ENCODE measurements at regions not wholly inside any gene's neighbourhood (a gene's known extent, or its start where the extent isn't known, plus 50 kb on each side); places are given as distances from the start of the nearest gene placed in this dataset.

DNA sequence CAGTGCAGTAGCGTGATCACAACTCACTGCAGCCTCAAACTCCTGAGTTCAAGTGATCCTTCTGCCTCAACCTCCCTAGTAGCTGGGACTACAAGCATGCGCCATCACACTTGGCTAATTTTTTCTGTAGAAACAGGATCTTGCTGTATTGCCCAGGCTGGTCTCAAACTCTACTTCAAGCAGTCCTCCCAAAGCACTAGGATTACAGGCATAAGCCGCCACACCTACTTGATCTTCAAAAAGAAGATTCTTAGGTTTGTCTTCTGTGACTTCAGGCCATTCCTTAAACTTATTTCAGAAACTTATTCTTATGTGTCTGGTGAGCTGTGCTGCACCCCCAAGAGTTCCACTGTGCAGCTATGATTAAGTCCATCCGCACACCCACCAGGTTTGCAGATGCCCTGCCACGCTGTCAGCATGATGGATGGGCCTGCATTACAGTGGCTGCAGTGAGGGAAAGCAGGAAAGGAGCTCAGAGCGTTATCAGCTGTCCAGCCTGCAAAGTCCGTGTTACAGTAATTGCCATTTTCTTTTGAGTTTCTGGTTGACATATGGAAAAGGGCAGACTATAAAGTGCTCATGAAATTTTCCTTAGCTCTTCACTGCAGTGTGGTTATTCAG lies 146.6 kb downstream of the AASDH start:
- no peak for DNase-seq

DNA sequence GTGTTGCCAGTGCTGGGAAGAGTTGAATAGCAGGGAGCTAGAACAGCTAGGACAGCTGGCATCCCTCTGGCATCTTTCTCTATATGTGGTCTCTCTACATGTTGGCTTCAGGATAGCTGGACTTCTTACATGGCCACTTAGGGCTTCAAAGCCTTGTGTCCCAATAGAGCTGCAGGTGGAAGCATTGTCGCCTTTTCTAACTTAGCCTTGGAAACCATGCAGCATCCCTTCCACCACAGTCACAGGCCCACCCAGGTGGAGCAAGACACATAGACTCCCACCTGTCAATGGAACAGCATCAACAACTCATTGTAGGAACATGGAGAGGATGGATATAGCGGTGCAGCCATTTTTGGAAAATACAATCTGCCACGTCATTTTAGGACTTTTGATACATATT lies 149.0 kb downstream of the AASDH start:
- no peak for DNase-seq

DNA sequence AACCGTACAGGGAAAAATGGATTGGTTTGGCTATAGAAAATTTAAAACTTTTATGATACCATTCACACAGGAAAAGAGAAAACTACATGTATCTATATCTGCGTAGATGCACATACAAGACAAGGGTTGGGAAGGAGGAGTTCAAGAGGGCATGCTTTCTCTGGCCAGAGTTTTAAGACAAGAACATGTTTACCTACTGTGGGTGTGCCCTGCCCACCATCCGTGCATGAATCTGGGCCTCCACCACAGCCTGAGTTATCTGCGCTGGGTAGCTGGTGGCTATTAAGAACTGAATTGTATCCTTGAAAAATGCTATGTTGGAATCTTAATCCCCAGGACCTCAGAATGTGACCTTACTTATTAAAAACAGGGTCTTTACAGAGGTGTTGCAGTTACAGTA lies 151.6 kb downstream of the AASDH start:
- no peak for DNase-seq

DNA sequence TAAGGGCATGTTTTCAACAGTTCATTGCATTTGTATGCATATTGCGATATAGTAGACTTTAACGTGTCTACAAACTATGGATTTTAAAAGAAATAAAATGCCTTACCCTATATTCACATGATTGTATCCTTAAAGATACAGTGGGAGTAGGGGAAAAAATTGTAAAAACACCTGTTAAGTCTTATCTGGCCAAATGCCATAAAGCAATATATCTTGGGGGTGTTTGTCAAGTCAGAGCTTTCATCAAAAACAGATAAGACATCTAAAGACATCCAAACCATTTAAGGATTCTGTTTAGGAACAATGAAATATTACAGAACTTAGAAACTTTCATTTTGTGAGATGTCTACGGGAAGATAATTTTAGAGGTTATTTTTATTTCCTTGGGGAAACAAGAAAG lies 152.3 kb downstream of the AASDH start:
- DNase-seq: no peak

DNA sequence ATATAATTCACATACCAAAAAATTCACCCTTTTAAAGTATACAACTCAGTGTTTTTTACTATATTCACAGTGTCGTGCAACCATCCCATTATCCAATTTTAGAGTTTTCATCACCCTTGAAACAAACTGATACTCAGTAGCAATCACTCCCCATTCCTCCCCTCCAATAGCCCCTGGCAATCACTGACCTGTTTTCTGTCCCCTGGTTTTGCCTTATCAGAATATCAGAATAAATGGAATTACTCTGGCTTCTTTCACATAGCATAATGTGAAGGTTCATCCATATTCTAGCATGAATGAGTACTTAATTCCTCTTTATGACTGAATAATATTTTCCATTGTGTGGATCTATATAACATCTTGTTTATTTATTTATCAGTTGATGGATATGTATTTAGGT lies 153.2 kb downstream of the AASDH start:
- DNase-seq: no peak

DNA sequence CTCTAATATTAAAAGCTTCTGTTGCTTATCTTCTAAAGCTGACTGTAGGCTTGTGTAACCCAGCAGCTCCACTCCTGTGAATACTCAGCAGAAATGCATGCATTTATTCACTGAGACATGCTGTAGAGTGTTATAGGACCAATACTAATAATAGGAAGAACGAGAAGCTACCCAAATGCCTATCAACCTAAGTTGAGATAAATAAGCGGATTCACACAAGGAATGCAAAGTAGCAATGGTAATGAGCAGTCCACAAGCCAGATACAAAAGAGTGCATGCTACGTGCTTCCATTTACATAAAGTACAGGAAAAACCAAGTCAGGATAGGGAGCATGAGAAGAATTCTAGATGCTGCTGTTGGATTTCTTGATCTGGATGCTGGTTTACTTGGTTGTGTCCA lies 155.9 kb downstream of the AASDH start:
- no peak for DNase-seq

DNA sequence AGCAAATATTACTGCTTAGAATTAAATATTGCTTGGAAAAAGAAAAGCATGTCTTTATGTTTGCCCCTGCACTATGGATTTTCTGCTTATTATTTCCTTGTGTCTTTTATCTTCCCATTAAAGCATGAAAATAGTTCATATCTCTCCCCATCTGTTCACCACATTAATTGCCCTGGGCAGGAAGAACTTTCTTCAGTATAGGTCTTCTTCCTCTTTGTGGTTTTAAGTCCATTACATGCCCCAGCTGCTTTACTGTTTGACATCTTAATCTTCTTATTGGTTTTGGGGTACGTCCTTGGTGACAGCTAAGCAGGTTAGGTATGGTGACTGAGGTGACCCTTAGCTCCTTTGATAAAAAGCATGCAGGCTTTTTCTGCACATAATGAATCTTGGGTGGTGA lies 157.3 kb downstream of the AASDH start:
- no peak for DNase-seq

DNA sequence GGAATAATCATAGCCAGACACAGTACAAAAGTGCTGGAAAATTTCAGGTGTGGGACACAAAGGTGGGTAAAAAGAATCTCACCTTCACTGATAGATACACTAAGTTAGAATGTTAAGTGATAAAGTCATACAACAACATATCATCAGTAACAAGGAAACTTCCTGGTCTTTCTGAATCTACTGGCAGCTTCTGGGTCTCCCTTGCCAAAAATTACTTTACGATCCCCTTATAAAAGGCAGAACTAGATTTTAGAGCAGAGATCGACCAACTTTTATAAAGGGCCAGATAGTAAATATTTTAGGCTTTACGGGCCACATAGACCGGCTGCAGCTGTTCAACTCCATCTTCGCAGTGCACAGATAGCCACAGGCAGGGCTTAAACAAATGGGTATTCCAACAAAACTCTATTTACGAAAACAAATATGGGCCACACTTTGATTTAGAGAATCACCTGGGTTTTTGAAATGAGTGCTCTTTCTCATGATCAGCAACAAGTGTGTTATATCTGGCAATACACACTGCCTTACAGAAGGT lies 159.9 kb downstream of the AASDH start:
- DNase-seq: no peak

DNA sequence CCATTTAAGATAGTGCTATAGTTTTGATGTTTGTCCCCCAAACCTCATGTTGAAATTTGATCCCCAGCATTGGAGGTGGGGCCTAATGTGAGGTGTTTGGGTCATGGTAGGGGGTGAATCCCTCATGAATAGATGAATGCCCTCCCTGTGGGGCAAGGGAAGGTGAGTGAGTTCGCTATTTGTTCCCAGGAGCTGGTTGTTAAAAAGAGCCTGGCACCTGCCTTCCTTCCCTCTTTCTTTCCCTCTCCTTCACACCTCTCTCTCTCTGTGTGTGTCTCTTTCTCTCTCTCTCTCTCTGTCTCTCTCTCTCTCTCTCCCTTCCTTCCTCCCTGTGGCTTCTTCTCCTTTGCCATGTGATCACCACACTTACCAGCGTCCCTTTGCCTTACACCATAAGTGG lies 160.7 kb downstream of the AASDH start:
- no peak for DNase-seq

DNA sequence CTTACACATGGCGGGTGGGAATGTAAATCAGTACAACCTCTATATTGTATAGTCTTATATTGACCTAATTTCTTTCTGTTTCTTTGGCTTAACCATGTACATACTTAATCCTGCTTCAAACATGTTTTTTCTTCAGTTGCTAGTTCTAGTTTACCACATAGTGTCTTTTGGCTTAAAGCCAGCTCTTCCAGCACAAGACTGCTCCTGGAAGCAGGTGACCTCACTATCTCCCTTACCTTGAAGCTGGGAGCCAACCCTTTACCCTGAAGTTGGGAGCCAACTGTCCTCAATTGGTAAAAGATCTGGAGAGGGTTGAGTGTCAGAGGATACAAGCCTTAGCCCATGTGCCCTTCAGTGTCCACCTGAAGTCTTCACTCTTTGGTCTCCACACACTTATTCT lies 162.7 kb downstream of the AASDH start:
- DNase-seq: no peak

DNA sequence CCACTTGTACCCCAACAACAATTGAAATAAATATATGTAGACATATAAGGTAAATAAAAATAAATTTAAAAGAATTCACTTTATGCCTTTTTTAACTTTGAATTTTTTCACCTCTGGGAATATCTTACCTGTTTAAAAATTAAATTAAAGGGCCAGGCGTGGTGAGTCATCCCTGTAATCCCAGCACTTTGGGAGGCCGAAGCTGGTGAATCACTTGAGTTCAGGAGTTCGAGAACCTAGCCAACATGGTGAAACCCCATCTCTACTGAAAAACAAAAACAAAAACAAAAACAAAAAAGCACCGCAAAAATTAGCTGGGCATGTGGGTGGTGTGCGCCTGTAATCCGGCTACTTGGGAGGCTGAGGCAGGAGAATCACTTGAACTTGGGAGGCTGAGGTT lies 164.8 kb downstream of the AASDH start:
- no peak for DNase-seq

DNA sequence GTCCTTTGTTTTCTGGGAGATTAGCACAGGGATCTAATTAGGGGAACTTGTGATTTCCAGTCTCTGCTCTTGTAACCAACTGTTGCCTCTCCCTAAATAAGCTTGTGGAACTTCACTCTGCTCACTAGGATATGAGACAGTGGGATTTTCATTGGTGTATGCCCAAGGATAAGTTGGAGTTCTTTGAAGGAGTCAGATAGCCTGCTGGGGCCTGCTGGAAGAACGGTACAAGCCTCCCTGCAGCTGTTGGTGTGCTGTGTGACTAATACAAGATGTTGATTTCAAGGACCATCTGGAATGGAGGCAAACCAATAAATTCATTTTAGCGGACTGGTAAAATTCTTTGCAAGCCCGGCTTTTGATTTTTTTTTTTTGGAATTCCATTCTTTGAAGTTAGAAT lies 167.0 kb downstream of the AASDH start:
- DNase-seq: no peak

DNA sequence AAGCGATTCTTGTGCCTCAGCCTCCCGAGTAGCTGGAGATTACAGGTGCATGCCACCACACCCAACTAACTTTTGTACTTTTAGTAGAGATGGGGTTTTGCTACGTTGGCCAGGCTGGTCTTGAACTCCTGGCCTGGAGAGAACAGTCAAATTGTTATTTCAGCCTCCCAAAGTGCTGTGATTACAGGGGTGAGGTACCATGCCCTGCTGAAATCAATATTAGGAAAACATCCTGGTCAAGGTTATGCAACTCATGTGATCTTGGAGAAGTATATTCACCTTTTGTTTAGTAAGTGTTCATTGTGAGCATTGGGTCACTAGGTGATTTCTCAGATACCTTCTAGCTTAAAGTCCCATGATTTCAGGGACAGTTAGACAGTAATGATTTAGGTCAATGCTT lies 167.8 kb downstream of the AASDH start:
- no peak for DNase-seq

DNA sequence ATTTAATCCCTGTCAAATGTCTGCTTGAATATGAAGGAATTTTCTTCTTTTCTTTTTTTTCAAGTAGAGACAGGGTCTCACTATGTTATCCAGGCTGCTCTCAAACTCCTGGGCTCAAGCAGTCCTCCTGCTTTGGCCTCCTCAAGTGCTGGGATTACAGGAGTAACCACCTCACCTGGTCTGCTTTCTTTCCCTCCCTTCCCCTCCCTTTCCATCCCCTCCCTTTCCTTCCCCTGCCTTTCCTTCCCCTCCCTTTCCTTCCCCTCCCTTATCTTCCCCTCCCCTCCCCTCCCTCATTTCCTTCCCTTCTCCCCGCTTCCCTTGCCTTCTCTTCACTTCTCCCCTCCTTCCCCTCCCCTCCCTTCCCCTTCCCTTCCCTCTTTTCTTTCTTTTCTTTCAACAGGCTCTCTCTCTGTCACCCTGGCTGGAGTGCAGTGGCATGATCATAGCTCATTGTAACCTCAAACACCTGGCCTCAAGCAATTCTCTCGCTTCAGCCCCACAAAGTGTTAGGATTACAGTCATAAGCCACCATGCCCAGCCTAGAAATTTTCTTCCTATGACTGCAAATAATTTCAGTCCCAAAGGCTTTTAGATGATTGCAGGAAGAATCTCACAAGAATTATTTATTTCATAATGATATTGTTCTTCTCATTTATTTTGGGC lies 168.9 kb downstream of the AASDH start:
- no peak for DNase-seq

DNA sequence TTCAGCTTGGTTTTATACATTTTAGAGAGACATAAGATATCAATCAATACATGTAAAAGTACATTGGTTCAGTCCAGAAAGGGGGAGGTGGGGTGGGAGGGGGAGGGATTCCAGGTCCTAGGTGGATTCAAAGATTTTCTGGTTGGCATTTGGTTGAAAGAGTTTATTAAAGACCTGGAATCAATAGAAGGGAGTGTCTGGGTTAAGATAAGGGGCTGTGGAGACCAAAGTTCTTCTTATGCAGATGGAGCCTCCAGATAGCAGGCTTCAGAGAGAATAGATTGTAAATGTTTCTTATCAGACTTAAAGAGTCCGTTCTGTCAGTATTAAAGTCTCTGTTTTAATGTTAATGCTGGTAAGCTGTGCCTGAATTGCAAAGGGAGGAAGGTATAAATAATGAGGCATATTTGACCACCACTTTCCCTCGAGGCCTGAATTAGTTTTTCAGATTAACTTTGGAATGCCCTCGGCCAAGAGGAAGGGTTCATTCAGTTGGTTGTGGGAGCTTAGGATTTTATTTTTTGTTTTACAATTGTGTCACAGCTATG lies 169.9 kb downstream of the AASDH start:
- no peak for DNase-seq

DNA sequence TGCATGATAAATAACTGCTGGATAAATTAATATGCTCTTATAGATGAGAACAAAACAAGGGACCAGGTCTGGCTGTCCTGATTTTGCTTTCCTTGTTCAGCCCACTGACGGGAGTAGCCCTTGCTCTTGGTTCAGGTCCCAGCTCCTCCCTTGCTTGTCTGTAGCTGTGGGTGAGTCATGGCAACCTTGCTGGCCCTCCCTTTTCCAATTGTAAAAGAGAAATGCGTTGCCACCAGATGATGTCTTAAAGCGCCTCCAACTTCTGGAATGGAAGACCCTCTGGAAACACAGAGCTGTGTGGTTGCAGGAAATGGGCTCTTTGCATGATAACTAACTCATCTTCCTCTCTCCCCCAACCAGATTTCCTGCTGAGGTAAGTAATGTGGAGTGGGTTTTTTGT lies 171.4 kb downstream of the AASDH start:
- DNase-seq: no peak

DNA sequence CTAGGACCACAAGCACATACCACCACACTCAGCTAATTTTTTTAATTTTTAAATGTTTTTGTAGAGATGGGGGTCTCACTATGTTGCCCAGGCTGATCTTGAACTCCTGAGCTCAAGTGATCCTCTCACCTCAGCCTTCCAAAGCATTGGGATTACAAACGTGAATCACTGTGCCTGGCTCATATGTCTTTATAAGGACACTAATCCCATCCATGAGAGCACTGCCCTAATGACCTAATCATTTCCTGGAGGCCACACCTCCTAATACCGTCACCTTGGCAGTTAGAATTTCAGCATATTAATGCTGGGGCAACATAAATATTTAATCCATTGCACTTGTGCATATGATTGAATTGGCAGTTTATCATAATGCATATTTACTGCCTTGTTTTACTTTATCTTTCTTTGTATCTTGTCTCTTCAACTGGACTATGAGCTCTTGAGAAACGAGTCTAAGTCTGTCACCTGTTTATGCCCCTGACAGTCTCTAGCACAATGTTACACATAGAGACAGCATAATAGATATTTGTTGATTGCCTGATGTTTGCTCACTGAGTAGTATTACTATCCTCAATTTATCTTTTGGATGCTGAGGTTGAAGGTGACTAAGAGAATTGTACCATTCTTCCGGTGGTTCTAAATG lies 172.0 kb downstream of the AASDH start:
- DNase-seq: no peak

DNA sequence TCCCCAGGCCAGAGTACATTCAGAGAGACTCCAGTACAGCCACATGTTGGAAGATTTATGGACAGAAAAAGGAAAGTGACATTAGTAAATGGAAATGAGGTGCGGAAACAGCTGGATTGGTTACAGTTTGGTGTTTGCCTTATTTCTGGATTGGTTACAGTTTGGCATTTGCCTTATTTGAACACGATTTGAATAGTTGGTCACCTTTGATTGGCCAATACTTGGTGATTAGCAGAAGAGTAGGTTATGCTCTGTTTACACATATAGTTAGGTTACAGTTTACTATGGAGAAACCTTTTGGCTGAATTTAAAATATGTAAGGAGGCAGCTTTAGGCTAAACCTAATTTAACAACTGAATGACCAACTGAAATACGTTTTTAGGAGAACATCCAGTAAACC lies 173.7 kb downstream of the AASDH start:
- DNase-seq: no peak

DNA sequence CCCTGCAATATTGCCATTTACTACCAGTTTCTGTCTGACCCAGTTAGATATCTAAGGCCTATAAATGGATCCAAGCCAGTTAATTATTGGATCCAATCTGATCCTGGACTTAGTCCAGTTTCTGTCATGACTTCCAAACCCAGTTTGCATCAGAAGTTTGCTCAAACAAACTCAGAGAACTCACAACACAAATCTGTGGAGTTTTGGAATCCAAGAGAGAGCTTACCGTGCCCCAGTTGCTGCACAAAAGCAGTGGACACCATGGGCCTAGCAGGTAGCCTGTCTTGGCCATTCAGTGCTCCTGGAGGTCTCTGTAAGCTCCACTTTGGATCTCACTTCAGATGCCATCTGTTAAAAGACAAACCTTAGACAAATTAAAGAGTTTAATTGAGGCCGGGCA lies 174.5 kb downstream of the AASDH start:
- DNase-seq: no peak

DNA sequence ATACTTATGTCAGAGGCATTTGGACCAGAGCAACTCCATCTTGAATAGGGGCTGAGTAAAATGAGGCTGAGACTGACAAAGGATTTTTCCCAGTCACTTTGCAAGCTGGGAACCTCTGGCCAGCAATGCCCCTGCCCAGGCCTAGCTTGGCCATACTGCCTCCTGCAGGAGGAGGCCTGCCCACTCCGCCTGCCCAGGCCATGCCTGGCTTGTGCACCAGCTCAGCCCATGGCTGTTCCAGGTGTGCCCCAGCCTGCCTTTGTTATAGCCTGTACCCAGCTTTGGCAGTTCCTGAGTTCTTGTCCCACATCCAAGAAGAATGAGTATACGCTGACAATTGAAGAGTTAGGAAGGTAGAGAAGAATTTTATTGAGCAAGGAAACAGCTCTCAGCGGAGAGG lies 176.1 kb downstream of the AASDH start:
- DNase-seq: no peak

DNA sequence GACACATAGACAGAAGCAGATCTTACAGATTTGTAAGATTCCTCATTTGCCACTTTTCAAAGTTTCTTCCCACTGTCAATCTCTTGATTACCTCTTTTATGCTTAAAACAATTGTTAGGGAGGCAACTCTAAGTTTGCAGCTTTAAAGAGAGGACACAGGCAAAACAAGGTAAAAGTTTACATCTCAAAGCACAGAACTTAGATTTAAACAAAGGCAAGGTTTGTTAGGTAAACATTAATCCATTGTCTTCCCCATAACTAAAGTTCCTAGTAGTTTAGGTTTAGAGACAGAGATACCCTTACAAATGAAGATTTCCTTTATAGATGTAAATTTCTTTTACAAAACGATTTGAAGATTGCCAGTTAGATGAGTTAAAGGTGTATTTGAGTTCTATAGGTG lies 176.9 kb downstream of the AASDH start:
- no peak for DNase-seq

DNA sequence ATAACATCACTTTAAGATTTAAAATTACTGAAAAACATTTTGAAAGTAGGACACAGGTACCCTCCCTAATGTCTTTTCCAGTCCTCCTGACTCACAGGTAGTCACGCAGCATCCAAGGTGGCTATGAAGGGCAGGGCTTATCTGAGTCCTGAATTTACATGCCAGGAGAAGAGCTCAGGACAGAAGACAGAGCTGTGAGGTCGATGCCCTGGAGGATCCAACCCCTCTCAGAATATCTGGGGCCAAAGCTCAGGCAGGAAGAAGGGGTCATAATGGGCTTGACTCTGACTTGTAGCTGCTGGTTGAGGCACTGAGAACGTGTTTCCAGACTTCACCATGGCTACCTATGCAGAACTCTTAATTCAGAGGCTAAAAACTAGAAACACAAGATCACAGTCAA lies 177.5 kb downstream of the AASDH start:
- no peak for DNase-seq

DNA sequence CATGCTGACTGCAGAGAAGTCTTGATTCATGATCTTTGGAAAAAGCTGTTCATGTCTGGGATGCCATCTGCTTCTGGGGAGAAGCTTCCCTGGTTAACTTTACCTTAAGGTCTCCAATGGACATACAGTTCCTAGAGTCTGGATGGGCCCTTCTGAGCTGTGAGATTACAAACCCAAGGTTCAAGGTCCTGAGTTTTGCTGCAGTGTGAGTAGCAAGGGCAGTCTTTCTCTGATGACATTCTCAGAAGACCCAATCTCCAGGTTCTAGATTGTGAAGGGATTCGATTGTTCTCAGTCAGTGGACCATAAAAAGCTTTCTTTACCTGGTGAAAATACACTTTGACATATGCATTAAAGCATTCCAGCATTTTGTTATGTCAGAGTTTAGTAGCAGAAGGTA lies 179.2 kb downstream of the AASDH start:
- DNase-seq: no peak

DNA sequence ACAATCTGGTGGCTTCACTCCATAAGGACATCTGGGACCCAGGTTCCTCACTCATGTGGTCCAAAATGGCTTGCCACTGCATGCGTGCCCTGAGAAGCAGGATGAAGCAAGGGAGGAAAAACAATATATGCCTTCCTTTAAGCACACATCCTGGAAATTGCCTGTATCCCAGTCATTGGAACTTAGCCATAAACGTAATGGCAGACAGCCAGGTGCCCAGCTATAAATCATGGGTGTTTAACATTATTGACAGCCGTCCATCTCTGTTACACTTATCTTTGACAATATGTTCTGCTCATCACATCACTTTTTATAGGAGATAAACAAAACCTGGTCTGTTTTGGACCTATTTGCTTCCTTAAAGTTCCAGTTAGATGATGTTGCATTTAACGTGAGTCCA lies 181.0 kb downstream of the AASDH start:
- DNase-seq: no peak

All from stimulated activated CD4-positive, alpha-beta T cell treated with anti-CD3 and anti-CD28 coated beads, Interleukin-2, amount 100 ng/mL, for 24 hours (primary cell).